GM21717 (cell line): ENCODE measurements at regions not wholly inside any gene's neighbourhood (a gene's known extent, or its start where the extent isn't known, plus 50 kb on each side); places are given as distances from the start of the nearest gene placed in this dataset.
A peak's percentile ranks its signal among the peaks of the same experiment; 100 is the strongest.

Experiments
- ATAC-seq: cut with Tn5 transposase; IDR thresholded peaks from one replicate; pipeline ENCODE4 v1.9.1; 2021; ENCODE audit warnings: mild to moderate bottlenecking, moderate library complexity; ENCODE audit not compliant: unreplicated experiment

- ATAC-seq, result no peak
Measured at GRCh38 chr4:104138116-104138515, 356.6 kb downstream of the CXXC4 start.

- ATAC-seq, result no peak
Measured at GRCh38 chr4:104129243-104129642, 365.5 kb downstream of the CXXC4 start.

DNA sequence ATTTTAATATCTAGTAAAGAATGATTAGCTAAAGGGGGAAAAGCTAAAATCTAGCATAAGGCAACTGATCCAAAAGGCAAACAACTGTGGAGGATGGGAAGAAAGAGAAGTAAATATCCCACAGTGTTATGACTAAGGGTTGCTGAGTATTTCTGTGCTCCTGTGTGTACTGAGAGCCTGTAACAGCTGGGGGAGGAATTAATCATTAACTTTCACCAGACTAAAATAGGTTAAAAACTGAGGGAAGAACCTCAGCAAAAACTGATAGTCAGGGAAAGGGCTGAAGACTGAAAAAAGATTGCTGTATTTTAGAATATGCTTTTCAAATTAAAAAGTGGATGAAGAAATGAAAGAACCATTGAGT lies 365.9 kb downstream of the CXXC4 start:
- ATAC-seq, result no peak

GRCh38 chr4:104128031-104128849 lies 366.5 kb downstream of the CXXC4 start:
- no peak for ATAC-seq

DNA sequence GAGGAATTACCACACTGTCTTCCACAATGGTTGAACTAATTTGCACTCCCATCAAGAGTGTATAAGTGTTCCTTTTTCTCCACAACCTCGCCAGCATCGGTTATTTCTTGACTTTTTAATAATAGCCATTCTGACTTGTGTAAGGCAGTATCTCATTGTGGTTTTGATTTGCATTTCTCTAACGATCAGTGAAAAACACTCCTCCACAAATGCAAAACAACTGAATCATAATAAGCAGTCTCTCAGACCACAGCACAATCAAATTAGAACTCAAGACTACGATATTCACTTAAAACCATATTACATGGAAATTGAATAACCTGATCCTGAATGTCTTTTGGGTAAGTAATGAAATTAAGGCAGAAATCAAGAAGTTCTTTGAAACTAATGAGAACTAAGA lies 371.7 kb downstream of the CXXC4 start:
- no peak for ATAC-seq

- no peak for ATAC-seq
Measured at GRCh38 chr4:104117776-104118175, 376.9 kb downstream of the CXXC4 start.

GRCh38 chr4:104113850-104114249 lies 380.8 kb downstream of the CXXC4 start:
- no peak for ATAC-seq

DNA sequence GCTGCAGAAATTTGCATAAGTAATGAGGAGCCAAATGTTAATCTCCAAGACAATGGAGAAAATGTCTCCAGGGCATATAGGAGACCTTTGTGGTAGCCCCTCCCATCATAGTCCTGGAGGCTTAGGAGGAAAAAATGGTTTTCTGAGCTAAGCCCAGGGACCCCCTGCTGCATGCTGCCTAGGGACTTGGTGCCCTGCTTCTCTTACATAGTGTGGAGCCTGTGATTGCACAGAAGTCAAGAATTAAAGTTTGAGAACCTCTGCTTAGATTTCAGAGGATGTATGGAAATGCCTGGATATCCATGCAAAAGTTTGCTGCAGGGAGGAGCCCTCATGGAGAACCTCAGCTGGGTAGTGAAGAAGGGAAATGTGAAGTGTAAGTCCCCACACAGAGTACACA lies 379.4 kb upstream of the TACR3 start:
- no peak for ATAC-seq

DNA sequence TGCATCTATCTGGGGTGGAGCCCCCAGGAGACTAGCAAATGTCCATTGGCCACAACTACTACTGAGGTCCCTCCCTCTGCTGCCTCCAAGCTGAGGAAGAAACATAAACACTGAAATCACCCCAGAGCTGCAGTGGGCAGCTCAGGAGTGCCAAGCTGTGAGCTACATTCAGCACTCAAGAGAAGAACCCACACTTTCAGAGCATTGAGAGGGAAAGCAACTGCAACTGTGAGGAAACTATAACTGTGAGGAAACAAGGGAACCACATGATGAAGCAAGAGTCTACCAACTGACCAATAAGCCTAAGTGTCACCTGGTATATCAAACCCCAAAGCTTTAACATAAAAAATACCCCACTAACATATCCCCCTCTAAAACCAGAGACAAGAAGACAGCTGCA lies 373.5 kb upstream of the TACR3 start:
- no peak for ATAC-seq

GRCh38 chr4:104073229-104073628 lies 353.4 kb upstream of the TACR3 start:
- ATAC-seq, result no peak

- ATAC-seq, result no peak
Measured at GRCh38 chr4:104066533-104066932, 346.7 kb upstream of the TACR3 start.

- ATAC-seq, result peak; percentile 91
Measured at GRCh38 chr4:104064646-104065577, 345.1 kb upstream of the TACR3 start.

DNA sequence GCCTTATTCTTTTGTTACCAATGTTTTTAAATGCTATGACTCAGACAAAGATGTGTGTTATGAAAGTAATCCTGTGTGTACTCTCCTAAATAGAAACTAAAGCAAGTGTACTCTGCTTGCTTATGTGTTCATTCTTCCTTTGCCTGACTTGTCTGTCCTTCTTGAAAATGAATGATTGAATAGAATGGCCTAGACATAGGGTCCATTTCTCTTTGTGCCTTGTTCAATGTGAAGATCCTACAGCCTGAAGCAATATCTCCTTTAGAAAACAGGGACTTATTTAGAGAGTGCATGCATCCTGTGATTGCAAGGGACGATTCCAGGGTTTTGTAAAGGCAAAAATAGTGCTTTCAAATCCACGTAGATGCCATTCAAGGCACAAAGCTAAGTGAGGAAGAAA lies 343.6 kb upstream of the TACR3 start:
- no peak for ATAC-seq

GRCh38 chr4:104044369-104044768 lies 324.6 kb upstream of the TACR3 start:
- ATAC-seq, result no peak

- ATAC-seq, result no peak
Measured at GRCh38 chr4:104032896-104033295, 313.1 kb upstream of the TACR3 start.

DNA sequence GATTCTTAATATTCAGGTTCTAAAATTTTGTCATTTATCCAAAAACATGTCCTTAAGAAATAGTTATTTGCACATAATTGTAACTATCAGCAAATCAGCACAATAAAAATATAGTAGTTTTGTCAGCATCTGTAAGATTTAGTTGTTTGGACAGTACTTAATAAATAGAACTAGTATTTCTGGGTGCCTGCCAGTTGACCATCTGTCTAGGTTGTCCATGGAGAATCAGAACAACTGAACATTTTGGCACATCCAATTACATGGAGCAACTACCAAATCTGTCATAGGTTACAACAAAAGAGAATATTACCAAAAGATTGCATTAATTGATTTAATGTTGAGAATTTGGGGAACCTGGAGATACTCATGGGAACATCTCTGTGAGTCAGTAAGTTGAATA lies 305.5 kb upstream of the TACR3 start:
- ATAC-seq, result no peak

DNA sequence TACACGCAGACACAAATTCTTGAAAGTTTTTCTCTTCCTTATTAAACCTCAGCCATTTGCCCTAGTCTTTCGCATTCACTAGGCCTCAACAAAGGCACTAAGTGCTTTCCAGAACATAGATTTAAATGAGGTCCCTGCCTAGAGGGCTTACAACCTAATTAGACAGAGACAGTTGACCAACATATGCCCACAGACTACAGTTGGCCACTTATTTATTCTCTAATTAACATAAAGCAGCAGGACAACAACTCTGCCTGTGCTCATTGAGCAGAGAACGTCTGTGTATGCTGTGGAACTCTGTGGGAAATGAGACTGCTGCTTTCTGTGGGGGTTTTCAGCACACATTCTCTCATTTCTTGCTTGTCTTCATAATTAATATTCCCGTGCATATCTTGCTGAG lies 303.0 kb upstream of the TACR3 start:
- no peak for ATAC-seq

GRCh38 chr4:104022226-104022625 lies 302.4 kb upstream of the TACR3 start:
- no peak for ATAC-seq

DNA sequence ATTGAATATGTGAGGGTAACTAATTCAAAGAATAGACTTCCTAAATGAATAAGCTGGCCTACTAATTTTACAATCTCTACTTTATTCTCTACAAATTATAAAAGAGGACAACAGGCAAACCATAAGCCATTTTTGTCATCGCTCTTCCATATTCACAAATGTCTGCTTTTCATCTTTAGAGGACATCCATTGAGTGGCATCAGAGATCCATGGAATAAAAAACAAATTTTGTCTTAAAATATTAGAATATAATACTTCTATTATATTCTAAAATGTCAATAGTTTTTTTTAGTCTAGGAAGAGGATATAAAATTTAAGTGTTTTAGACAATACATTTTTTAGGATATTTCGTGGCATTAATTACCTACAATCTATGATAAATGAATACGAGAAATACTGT lies 300.9 kb upstream of the TACR3 start:
- ATAC-seq, result no peak

DNA sequence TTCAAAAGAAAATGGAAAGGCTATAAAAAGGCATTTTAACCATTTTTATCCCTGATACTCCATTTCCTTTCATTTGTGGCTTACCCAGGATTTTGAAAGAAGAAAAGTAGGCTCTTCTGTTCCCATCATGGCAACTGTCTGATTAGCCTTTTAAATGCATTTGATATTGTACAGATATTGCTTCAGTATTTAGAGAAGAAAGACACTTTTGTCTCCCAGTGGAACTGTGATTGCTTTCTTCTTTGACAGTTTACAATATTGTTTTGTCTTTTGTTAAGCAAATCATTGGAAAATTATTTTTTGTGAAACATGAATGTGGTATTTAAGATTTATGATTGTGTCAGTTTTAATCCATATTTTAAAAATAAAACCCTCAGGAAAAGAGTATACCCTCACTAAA lies 297.4 kb upstream of the TACR3 start:
- ATAC-seq, result no peak

- no peak for ATAC-seq
Measured at GRCh38 chr4:104015680-104016079, 295.9 kb upstream of the TACR3 start.

DNA sequence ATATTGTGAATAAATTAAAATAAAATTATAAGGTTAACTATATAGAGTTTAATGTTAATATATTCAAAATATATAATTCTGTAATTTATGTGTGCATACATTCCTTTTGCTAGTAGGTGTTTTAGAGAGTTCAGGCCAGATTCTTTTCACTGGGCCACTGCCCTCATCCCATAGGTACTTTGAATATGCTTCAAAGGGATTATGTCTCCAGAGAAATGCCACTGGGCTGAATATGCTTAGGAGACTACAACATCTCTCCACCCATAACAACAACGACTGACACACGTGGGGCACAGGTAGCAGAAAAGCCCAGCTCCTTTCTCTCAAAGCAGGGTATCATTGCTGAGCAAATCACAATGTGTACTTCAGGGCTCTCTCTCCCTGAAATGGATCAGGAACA lies 290.9 kb upstream of the TACR3 start:
- ATAC-seq, result no peak
